ENCODE measurements at regions not wholly inside any gene's neighbourhood (a gene's known extent, or its start where the extent isn't known, plus 50 kb on each side); places are given as distances from the start of the nearest gene placed in this dataset.

DNA sequence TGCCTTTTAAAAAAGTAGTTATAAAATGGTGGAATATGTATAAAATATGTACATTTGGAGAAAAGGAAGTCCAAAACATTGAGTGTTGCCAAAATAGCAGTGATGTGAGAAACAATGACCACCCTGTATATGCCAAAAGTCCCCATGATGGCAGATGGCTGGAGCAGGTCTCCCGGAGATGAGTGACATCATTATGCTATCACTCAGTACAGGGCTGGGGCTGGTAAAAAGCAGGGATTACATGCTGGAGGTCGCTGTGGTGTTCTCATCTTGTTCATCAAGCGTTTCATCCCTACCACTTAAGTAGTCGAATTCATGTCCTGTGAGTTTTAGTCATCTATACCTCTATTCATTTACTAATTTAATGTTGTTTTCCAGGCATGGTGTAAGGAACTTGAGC lies 315.3 kb upstream of the SLC35B3 start:
- Histone ChIP-seq H3K36me3 (ENCODE audit: insufficient read depth, low read length) (no peaks in the 10 kb centered on the region), H3K79me2 (ENCODE audit: control insufficient read depth, insufficient read depth, low read length, unreplicated experiment) (no peaks in the 10 kb centered on the region), H3K4me1 (ENCODE audit: control insufficient read depth, insufficient read depth, low read length, unreplicated experiment) (no peaks in the 10 kb centered on the region), H3K27ac (ENCODE audit: low read depth, low read length) (no peak overlapping the region), H2AFZ (ENCODE audit: low read length, unreplicated experiment) (no peak overlapping the region), H3K27me3 (ENCODE audit: insufficient read depth, low read length) (no peaks in the 10 kb centered on the region), H3K4me3 (ENCODE audit: low read depth, low read length) (no peak overlapping the region)

DNA sequence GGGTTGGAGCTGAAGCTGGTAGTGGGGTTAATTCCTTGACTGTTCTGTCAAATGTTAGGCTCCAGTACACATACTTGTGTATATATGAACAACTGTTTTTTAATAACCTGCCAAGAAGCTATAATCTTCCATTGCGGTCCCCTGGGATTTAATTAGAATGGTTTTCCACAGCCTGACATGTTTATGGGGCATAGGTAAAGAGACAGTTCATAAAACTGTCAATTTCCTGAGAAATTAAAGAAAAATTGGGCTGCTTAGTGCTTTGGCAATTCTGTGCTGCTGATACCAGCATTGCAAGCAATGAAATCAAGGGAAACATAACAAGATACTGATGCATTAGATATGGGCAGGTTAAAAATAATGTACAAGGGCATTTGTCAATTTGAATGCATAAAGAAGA lies 314.1 kb upstream of the SLC35B3 start:
- Histone ChIP-seq H3K79me2 (ENCODE audit: control insufficient read depth, insufficient read depth, low read length, unreplicated experiment) (no peaks in the 10 kb centered on the region), H3K4me3 (ENCODE audit: low read depth, low read length) (no peak overlapping the region), H2AFZ (ENCODE audit: low read length, unreplicated experiment) (no peak overlapping the region), H3K27me3 (ENCODE audit: insufficient read depth, low read length) (no peaks in the 10 kb centered on the region), H3K36me3 (ENCODE audit: insufficient read depth, low read length) (no peaks in the 10 kb centered on the region), H3K4me1 (ENCODE audit: control insufficient read depth, insufficient read depth, low read length, unreplicated experiment) (no peaks in the 10 kb centered on the region), H3K27ac (ENCODE audit: low read depth, low read length) (no peak overlapping the region)

- H3K4me3 ChIP-seq (ENCODE audit: low read depth, low read length): peak overlapping the region; percentile 49; the same call in 1 of the 2 replicates
Observed at GRCh38 chr6:8743170-8743745, 307.9 kb upstream of the SLC35B3 start.

DNA sequence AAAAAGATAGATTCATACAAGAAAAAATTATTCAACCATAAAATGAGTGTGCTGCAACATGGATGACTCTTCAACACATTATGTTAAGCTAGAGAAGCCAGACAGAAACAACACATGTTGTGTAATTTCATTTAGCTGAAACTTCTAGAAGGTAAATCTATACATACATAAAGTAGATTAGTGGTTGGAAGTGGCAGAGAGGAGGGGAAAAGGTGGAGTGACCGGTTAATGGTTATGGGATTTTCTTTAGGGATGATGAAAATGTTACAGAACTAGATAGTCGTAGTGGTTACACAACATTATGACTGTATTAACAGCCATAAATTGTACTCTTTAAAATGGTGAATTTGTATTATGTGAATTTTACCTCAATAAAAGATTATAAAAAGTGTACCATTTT lies 304.1 kb upstream of the SLC35B3 start:
- no peak overlapping the region for H3K4me3 ChIP-seq (ENCODE audit: low read depth, low read length)
- H3K79me2 ChIP-seq (ENCODE audit: control insufficient read depth, insufficient read depth, low read length, unreplicated experiment): no peaks in the 10 kb centered on the region
- no peaks in the 10 kb centered on the region for H3K27me3 ChIP-seq (ENCODE audit: insufficient read depth, low read length)
- H3K4me1 ChIP-seq (ENCODE audit: control insufficient read depth, insufficient read depth, low read length, unreplicated experiment): no peaks in the 10 kb centered on the region
- no peak overlapping the region for H2AFZ ChIP-seq (ENCODE audit: low read length, unreplicated experiment)
- H3K27ac ChIP-seq (ENCODE audit: low read depth, low read length): no peak overlapping the region
- H3K36me3 ChIP-seq (ENCODE audit: insufficient read depth, low read length): no peaks in the 10 kb centered on the region

More at GRCh38 chr6:8743170-8743745, 307.9 kb upstream of the SLC35B3 start:
- Histone ChIP-seq H3K4me1 (ENCODE audit: control insufficient read depth, insufficient read depth, low read length, unreplicated experiment) (no peaks in the 10 kb centered on the region), H3K27me3 (ENCODE audit: insufficient read depth, low read length) (no peaks in the 10 kb centered on the region), H3K36me3 (ENCODE audit: insufficient read depth, low read length) (no peaks in the 10 kb centered on the region), H2AFZ (ENCODE audit: low read length, unreplicated experiment) (no peak overlapping the region), H3K79me2 (ENCODE audit: control insufficient read depth, insufficient read depth, low read length, unreplicated experiment) (no peaks in the 10 kb centered on the region), H3K27ac (ENCODE audit: low read depth, low read length) (no peak overlapping the region)

GRCh38 chr6:8738951-8739350 lies 303.6 kb upstream of the SLC35B3 start:
- H3K27ac ChIP-seq (ENCODE audit: low read depth, low read length): no peak overlapping the region
- no peaks in the 10 kb centered on the region for H3K4me1 ChIP-seq (ENCODE audit: control insufficient read depth, insufficient read depth, low read length, unreplicated experiment)
- H3K79me2 ChIP-seq (ENCODE audit: control insufficient read depth, insufficient read depth, low read length, unreplicated experiment): no peaks in the 10 kb centered on the region
- no peaks in the 10 kb centered on the region for H3K36me3 ChIP-seq (ENCODE audit: insufficient read depth, low read length)
- no peaks in the 10 kb centered on the region for H3K27me3 ChIP-seq (ENCODE audit: insufficient read depth, low read length)
- H3K4me3 ChIP-seq (ENCODE audit: low read depth, low read length): no peak overlapping the region
- H2AFZ ChIP-seq (ENCODE audit: low read length, unreplicated experiment): no peak overlapping the region

DNA sequence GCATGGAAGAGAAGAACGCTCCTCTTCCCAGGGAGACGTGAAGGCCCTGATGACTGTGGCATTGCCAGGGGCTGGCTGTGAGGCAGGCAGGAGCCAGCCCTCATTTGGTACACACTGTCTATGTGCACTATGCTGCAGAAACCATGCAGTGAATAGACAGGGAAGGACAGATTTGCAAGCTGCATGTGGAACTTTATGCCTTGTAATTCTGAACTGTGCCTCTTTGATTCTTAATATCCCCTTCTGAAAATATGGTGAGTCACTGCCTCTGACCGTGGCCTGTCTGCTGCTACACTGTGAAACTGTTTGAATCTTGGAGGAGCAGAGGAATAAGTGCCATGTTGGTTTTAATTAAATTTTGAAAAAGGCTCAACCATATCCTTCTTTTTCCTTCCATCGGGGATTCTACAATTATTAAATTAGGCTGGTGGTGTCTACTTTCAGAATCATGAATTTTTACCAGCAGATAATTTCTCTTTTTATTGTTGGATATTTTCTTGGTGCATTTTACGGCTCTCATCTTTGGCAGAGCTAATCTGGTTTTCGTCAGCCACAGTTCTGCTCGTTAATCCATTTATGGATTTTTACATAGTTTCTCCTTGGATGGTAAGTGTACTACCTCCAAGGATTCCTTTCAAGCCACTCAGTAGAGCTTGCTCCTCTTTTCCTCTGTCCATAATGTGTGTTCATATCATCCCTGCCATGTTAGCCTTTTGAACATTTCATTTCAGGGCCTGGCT lies 301.0 kb upstream of the SLC35B3 start:
- H2AFZ ChIP-seq (ENCODE audit: low read length, unreplicated experiment): no peak overlapping the region
- H3K79me2 ChIP-seq (ENCODE audit: control insufficient read depth, insufficient read depth, low read length, unreplicated experiment): no peaks in the 10 kb centered on the region
- H3K4me3 ChIP-seq (ENCODE audit: low read depth, low read length): no peak overlapping the region
- H3K4me1 ChIP-seq (ENCODE audit: control insufficient read depth, insufficient read depth, low read length, unreplicated experiment): no peaks in the 10 kb centered on the region
- H3K36me3 ChIP-seq (ENCODE audit: insufficient read depth, low read length): no peaks in the 10 kb centered on the region
- no peaks in the 10 kb centered on the region for H3K27me3 ChIP-seq (ENCODE audit: insufficient read depth, low read length)
- H3K27ac ChIP-seq (ENCODE audit: low read depth, low read length): no peak overlapping the region

DNA sequence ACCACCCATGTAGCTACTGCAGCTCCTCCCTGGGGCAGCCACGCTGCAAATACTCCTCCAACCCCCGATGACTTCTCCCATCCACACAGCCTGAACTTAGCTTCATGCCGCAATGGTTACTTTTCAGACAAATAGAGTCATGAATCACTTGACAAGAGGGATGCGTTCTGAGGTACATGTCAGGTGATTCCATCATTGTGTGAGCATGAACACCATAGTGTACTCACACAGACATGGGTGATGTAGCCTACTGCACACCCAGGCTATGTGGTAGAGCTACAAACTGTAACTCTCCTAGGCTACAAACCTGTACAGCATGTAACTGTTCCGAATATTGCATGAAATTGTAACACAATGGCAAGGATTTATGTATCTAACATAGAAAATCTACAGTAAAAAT lies 298.5 kb upstream of the SLC35B3 start:
- no peaks in the 10 kb centered on the region for H3K27me3 ChIP-seq (ENCODE audit: insufficient read depth, low read length)
- H3K4me1 ChIP-seq (ENCODE audit: control insufficient read depth, insufficient read depth, low read length, unreplicated experiment): no peaks in the 10 kb centered on the region
- no peak overlapping the region for H2AFZ ChIP-seq (ENCODE audit: low read length, unreplicated experiment)
- H3K79me2 ChIP-seq (ENCODE audit: control insufficient read depth, insufficient read depth, low read length, unreplicated experiment): no peaks in the 10 kb centered on the region
- H3K36me3 ChIP-seq (ENCODE audit: insufficient read depth, low read length): no peaks in the 10 kb centered on the region
- no peak overlapping the region for H3K27ac ChIP-seq (ENCODE audit: low read depth, low read length)
- H3K4me3 ChIP-seq (ENCODE audit: low read depth, low read length): no peak overlapping the region

DNA sequence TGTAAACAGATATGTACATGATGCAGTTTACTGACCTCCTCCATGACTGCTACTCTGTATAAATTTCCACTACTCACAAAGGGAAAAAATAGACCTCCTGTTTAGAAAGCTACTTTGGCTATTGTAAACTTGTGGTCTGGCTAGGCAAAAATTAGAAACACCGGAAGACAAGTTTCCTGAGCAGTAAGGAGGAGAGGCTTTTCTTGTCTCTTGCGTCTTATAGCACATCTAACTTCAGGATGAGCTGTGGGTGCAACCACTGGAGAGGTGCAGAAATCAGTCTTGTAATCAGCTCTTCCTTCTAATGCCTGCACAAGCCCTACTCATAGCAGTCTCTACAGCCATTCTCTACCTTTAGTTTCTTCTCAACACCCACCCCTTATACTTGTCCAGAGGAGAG lies 296.5 kb upstream of the SLC35B3 start:
- H3K4me3 ChIP-seq (ENCODE audit: low read depth, low read length): no peak overlapping the region
- no peak overlapping the region for H2AFZ ChIP-seq (ENCODE audit: low read length, unreplicated experiment)
- no peaks in the 10 kb centered on the region for H3K79me2 ChIP-seq (ENCODE audit: control insufficient read depth, insufficient read depth, low read length, unreplicated experiment)
- H3K27ac ChIP-seq (ENCODE audit: low read depth, low read length): no peak overlapping the region
- H3K4me1 ChIP-seq (ENCODE audit: control insufficient read depth, insufficient read depth, low read length, unreplicated experiment): no peaks in the 10 kb centered on the region
- no peaks in the 10 kb centered on the region for H3K27me3 ChIP-seq (ENCODE audit: insufficient read depth, low read length)
- H3K36me3 ChIP-seq (ENCODE audit: insufficient read depth, low read length): no peaks in the 10 kb centered on the region

DNA sequence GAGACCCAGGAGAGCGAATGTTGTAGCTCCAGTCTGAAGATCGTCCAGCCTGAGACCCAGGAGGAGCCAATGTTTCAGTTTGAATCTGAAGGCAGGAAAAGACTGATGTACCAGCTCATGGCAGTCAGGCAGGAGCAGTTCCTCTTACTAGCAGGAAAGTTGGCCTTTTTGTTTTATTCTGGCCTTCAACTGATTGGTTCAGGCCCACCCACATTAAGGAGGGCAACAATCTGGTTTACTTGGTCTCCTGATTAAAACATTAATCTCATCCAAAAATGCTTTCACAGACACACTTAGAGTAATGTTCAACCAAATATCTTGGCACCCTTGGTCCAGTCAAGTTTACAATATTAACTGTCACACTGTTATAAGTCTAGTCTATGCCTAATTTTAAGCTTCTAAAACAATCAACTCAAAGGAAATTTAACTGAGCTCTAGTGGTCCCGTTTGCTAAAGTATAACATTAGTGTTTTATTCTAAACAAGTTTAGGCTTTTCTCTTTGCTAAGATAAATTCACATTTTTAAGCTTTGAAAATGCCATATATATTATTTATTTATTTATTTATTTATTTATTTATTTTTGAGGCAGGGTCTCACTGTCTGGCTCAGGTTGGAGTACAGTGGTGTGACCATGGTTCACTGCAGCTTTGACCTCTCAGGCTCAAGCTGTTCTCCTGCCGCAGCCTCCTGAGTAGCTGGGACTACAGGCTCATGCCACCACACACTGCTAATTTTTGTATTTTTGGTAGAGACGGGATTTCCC lies 275.5 kb upstream of the SLC35B3 start:
- Histone ChIP-seq H3K4me1 (ENCODE audit: control insufficient read depth, insufficient read depth, low read length, unreplicated experiment) (no peaks in the 10 kb centered on the region), H3K79me2 (ENCODE audit: control insufficient read depth, insufficient read depth, low read length, unreplicated experiment) (no peaks in the 10 kb centered on the region), H3K4me3 (ENCODE audit: low read depth, low read length) (no peak overlapping the region), H2AFZ (ENCODE audit: low read length, unreplicated experiment) (no peak overlapping the region), H3K36me3 (ENCODE audit: insufficient read depth, low read length) (no peaks in the 10 kb centered on the region), H3K27ac (ENCODE audit: low read depth, low read length) (no peak overlapping the region), H3K27me3 (ENCODE audit: insufficient read depth, low read length) (no peaks in the 10 kb centered on the region)

DNA sequence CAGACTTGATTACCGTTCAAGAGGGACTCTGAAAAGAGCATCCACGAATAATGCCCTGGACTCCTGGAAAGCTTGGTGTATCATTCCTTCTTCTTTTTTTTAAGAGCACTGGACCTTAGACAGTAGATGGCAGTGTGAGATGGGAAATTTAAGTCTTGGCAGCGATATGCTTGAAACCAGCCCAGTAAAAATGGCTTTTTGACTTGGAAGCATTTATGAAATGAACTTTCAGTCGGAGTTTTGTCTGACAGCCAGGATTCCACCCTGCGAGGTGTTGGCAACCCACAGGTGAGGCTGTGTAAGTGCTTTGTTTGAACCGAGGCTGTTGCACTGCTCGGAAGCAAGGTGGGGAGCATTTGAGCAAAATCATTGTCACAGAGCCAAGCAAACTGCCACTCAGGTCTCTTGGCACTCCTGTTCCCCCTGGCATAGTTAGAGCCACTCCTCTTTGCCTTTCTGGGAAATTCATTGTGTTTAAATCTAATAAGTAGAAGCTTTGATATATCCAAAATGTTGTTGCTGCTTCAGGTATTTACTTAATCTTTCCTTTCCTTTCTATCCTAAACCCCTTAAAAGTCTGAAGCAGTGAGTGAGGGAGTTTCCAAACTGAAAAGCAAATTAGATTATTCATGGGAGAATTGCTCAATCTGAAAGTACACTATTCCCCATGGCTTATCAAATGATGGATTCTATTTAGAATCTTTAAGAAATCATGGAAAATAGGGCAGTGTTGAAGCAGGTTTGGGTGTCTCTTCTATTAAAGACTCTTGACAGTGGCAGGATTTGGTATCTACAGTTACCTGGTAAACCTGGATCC lies 272.8 kb upstream of the SLC35B3 start:
- no peaks in the 10 kb centered on the region for H3K4me1 ChIP-seq (ENCODE audit: control insufficient read depth, insufficient read depth, low read length, unreplicated experiment)
- no peak overlapping the region for H3K4me3 ChIP-seq (ENCODE audit: low read depth, low read length)
- no peak overlapping the region for H2AFZ ChIP-seq (ENCODE audit: low read length, unreplicated experiment)
- no peak overlapping the region for H3K27ac ChIP-seq (ENCODE audit: low read depth, low read length)
- H3K27me3 ChIP-seq (ENCODE audit: insufficient read depth, low read length): no peaks in the 10 kb centered on the region
- H3K79me2 ChIP-seq (ENCODE audit: control insufficient read depth, insufficient read depth, low read length, unreplicated experiment): no peaks in the 10 kb centered on the region
- H3K36me3 ChIP-seq (ENCODE audit: insufficient read depth, low read length): no peaks in the 10 kb centered on the region

Measured in ACC112 (cell line).